ENCODE measurements at regions not wholly inside any gene's neighbourhood (a gene's known extent, or its start where the extent isn't known, plus 50 kb on each side); places are given as distances from the start of the nearest gene placed in this dataset.
"Not testable (repeated sequence)": the region's sequence is repeated elsewhere in the genome, so short reads cannot be mapped to it uniquely, and the experiment has no call there.

DNA sequence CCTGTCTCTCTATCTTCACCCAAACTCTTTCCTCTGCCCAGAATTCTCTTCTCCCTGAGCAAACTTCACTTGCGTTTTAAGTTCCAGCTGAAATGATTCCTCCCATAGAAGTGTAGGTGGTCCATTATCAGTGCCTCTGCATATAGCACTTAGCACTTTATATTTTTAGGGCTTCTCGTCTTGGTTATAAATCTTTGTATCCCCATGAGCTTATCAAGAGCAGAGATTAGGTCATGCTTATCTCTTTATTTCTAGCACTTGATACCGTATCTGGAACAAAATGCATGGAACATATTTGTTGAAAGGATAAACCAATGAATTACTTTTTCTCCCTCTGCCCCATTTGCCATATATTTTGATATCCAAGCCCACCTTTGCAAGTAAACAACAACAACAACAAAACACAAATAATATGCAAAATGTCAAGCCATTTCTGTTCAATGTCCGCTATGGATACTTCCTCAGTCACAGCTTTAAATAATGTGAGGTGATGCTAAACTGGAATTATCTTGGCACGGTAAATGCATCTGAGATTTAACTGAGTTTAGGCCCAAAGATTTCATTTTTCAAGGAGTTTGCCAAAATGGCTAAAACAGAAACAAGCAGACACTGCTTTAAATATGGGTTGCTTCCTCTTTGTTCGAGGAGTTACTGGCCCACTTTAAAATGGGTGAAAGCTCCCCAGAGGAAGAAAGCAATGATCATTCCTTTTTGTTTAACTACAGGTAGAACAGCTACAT lies 106.2 kb upstream of the STMND1 start:
- H3K4me3 ChIP-seq (ENCODE audit: low read length): no peak overlapping the region
- H3K27ac ChIP-seq (ENCODE audit: low read length): no peak overlapping the region
- DNase-seq (ENCODE audit: low read depth, low spot score): no peak
- no peaks in the 10 kb centered on the region for H3K4me1 ChIP-seq (ENCODE audit: control insufficient read depth, insufficient read depth, low read length)
- H3K27me3 ChIP-seq (ENCODE audit: control insufficient read depth, insufficient read depth, low read length): no peaks in the 10 kb centered on the region
- no peaks in the 10 kb centered on the region for H3K9me3 ChIP-seq (ENCODE audit: control insufficient read depth, insufficient read depth, low read length)
- WGBS (ENCODE audit: insufficient coverage, insufficient read length): no CpG with 5 or more reads among the region's 6 CpGs
- no peaks in the 10 kb centered on the region for H3K36me3 ChIP-seq (ENCODE audit: control insufficient read depth, insufficient read depth, low read length)

DNA sequence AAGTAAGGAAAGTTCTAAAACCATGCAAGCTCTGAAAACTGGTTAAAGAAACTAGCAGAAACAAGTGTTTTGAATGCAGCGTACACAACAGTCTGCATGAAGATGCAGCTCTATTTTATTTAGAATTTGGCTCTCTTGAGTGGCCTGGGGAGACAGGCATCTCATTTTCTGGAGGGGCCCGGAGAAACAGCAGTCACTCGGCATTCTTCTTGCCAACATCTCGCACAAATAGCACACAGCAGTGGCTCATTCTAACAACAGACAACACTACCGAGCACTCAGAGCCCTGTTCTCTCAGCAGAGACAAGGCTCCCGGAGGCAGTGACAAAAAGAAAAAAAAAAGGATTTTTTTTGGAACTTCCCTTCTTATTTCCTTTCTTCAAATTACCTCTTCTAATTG lies 108.5 kb upstream of the STMND1 start:
- Histone ChIP-seq H3K4me1 (ENCODE audit: control insufficient read depth, insufficient read depth, low read length) (no peaks in the 10 kb centered on the region), H3K36me3 (ENCODE audit: control insufficient read depth, insufficient read depth, low read length) (no peaks in the 10 kb centered on the region), H3K9me3 (ENCODE audit: control insufficient read depth, insufficient read depth, low read length) (no peaks in the 10 kb centered on the region), H3K27me3 (ENCODE audit: control insufficient read depth, insufficient read depth, low read length) (no peaks in the 10 kb centered on the region), H3K27ac (ENCODE audit: low read length) (no peak overlapping the region), H3K4me3 (ENCODE audit: low read length) (no peak overlapping the region)
- WGBS (ENCODE audit: insufficient coverage, insufficient read length): no CpG with 5 or more reads among the region's 6 CpGs
- no peak for DNase-seq (ENCODE audit: low read depth, low spot score)

DNA sequence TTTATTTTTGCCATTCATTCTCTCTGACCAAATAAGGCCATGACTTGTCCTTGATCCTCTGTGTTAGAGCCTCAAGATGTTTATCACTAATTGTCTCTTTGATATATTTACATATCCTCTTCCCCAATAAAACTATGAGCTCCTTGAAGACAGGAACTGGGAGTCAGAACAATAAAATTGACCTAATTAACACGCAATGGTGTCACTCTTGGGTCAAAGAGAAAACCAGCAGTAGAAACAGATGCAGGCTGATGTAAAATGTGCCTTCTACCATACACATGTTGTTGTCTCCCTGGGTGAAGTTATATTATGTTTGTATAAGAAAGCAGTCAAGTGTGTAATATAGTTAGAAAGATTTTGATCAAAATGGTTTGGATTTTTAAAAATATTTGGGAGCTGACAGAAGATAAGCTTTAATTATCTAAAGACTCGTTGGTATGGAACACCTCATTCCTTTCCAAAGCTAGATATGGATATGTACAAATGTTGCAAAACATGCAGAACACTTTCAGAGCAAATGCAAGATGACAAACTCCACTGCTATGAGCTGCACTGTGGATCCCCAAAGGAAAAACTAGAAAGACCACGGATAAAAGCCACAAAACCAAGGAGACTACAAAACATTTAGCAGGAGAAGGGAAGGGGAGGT lies 109.7 kb upstream of the STMND1 start:
- no peaks in the 10 kb centered on the region for H3K27me3 ChIP-seq (ENCODE audit: control insufficient read depth, insufficient read depth, low read length)
- H3K9me3 ChIP-seq (ENCODE audit: control insufficient read depth, insufficient read depth, low read length): no peaks in the 10 kb centered on the region
- H3K36me3 ChIP-seq (ENCODE audit: control insufficient read depth, insufficient read depth, low read length): no peaks in the 10 kb centered on the region
- H3K27ac ChIP-seq (ENCODE audit: low read length): no peak overlapping the region
- DNase-seq (ENCODE audit: low read depth, low spot score): no peak
- no peaks in the 10 kb centered on the region for H3K4me1 ChIP-seq (ENCODE audit: control insufficient read depth, insufficient read depth, low read length)
- no CpG with 5 or more reads among the region's 3 CpGs for WGBS (ENCODE audit: insufficient coverage, insufficient read length)
- no peak overlapping the region for H3K4me3 ChIP-seq (ENCODE audit: low read length)

DNA sequence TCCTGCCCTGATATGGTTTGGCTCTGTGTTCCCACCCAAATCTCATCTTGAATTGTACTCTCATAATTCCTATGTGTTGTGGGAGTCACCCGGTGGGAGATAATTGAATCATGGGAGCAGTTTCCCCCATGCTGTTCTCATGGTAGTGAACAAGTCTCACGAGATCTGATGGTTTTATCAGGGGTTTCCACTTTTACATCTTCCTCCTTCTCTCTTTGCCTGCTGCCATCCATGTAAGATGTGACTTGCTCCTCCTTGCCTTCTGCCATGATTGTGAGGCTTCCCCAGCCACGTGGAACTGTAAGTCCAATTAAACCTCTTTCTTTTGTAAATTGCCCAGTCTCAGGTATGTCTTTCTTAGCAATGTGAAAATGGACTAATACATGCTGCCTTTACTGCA lies 111.9 kb upstream of the STMND1 start:
- H3K27me3 ChIP-seq (ENCODE audit: control insufficient read depth, insufficient read depth, low read length); H3K9me3 ChIP-seq (ENCODE audit: control insufficient read depth, insufficient read depth, low read length); DNase-seq (ENCODE audit: low read depth, low spot score); H3K27ac ChIP-seq (ENCODE audit: low read length); H3K36me3 ChIP-seq (ENCODE audit: control insufficient read depth, insufficient read depth, low read length); H3K4me3 ChIP-seq (ENCODE audit: low read length); H3K4me1 ChIP-seq (ENCODE audit: control insufficient read depth, insufficient read depth, low read length): not testable (repeated sequence)
- WGBS (ENCODE audit: insufficient coverage, insufficient read length): no CpG with 5 or more reads among the region's 3 CpGs

DNA sequence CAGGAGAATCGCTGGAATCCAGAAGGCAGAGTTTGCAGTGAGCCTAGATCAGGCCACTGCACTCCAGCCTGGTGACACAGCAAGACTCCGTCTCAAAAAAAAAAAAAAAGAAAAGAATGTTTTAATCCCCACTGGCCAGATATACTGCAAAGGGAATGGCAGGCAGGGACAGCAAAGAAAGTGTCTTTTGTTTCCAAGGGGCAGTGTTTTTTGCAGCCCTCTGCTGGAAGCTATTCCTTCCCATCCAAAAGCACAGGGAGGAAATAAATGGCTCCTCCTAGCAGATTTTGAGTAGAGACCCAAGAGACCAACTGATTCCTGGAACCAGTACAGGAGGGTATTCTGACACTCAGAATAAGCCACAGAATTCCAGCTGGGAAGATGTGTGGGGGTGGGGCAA lies 112.5 kb upstream of the STMND1 start:
- no CpG with 5 or more reads among the region's 2 CpGs for WGBS (ENCODE audit: insufficient coverage, insufficient read length)
- no peaks in the 10 kb centered on the region for H3K4me1 ChIP-seq (ENCODE audit: control insufficient read depth, insufficient read depth, low read length)
- H3K27me3 ChIP-seq (ENCODE audit: control insufficient read depth, insufficient read depth, low read length): no peaks in the 10 kb centered on the region
- no peaks in the 10 kb centered on the region for H3K9me3 ChIP-seq (ENCODE audit: control insufficient read depth, insufficient read depth, low read length)
- H3K27ac ChIP-seq (ENCODE audit: low read length): no peak overlapping the region
- H3K36me3 ChIP-seq (ENCODE audit: control insufficient read depth, insufficient read depth, low read length): no peaks in the 10 kb centered on the region
- DNase-seq (ENCODE audit: low read depth, low spot score): no peak
- no peak overlapping the region for H3K4me3 ChIP-seq (ENCODE audit: low read length)

DNA sequence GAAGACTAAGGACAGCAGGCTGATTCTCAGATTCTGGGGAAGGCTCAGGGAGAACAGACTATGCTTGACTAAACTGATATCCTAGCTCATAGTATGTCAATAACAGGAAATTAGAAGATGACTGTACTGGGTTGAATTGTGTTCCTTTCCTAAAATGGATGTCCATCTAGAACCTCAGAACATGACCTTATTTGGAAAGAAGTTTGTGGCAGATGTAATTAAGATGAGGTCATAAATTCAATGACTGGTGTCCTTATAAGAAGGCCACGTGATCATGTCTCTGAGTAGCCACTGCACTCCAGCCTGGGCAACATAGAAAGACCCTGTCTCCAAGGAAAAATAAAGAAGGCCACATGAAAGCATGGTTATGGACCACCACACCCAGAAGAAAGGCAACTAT lies 113.9 kb upstream of the STMND1 start:
- no peaks in the 10 kb centered on the region for H3K4me1 ChIP-seq (ENCODE audit: control insufficient read depth, insufficient read depth, low read length)
- no CpG with 5 or more reads among the region's 1 CpG for WGBS (ENCODE audit: insufficient coverage, insufficient read length)
- H3K9me3 ChIP-seq (ENCODE audit: control insufficient read depth, insufficient read depth, low read length): no peaks in the 10 kb centered on the region
- DNase-seq (ENCODE audit: low read depth, low spot score): no peak
- no peaks in the 10 kb centered on the region for H3K36me3 ChIP-seq (ENCODE audit: control insufficient read depth, insufficient read depth, low read length)
- no peak overlapping the region for H3K4me3 ChIP-seq (ENCODE audit: low read length)
- no peak overlapping the region for H3K27ac ChIP-seq (ENCODE audit: low read length)
- H3K27me3 ChIP-seq (ENCODE audit: control insufficient read depth, insufficient read depth, low read length): no peaks in the 10 kb centered on the region

DNA sequence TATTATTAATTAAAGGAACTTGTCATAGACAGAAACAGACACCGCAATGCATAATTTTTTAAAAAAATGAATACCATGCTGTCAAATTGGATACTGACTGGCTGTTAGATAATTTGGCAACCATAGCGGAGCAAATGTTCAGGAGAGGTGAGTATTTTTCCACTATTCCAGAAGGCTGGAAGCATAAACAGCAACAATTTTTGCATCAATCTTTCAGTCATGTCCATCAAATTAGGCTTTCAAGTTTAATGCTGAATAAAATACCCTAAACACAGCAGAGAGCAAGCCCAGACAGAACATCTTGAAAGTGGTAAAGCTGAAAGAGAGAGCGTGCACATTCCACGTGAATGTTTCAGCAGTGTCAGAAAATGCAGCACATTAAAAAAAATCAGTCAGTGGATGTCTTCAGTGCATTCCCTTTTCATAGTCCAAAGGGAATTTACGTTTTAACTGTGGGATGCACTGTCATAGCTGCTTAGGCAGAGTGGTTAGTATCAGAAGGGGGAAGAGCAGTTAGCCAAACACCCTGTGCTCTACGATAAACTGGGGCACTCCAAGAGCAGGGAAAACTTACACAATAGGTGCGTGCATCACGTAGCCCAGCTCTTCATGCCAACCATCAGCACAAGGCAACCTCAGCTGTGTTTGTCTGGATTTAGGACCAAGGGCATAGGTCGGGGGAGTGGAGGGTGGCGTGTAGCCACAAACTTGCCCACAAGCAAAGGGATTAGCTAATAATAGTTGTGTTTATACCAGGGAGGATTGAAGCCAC lies 116.2 kb upstream of the STMND1 start:
- Histone ChIP-seq H3K4me3 (ENCODE audit: low read length) (no peak overlapping the region), H3K9me3 (ENCODE audit: control insufficient read depth, insufficient read depth, low read length) (no peaks in the 10 kb centered on the region), H3K27me3 (ENCODE audit: control insufficient read depth, insufficient read depth, low read length) (no peaks in the 10 kb centered on the region), H3K36me3 (ENCODE audit: control insufficient read depth, insufficient read depth, low read length) (no peaks in the 10 kb centered on the region), H3K4me1 (ENCODE audit: control insufficient read depth, insufficient read depth, low read length) (no peaks in the 10 kb centered on the region), H3K27ac (ENCODE audit: low read length) (no peak overlapping the region)
- DNase-seq (ENCODE audit: low read depth, low spot score): no peak
- WGBS (ENCODE audit: insufficient coverage, insufficient read length): no CpG with 5 or more reads among the region's 10 CpGs

DNA sequence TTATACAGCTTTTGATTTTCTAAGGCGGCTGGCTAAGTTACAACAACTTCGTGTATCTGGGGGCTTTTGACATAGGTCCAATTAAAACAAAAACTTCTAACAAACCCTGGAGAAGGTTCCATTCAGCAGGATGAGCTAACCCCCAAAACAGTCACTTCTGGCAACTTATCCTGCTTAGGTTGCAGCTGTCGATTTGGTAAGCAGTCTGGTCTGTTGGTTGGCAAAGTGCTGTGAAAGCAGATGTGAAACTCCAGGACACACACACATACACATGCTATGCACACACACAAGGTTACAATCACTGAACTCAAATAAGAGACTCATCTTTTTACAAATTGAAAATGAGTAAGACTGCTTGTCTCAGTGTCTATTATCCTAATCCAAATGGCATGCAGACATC lies 119.0 kb upstream of the STMND1 start:
- no peak overlapping the region for H3K27ac ChIP-seq (ENCODE audit: low read length)
- H3K9me3 ChIP-seq (ENCODE audit: control insufficient read depth, insufficient read depth, low read length): no peaks in the 10 kb centered on the region
- H3K27me3 ChIP-seq (ENCODE audit: control insufficient read depth, insufficient read depth, low read length): no peaks in the 10 kb centered on the region
- no CpG with 5 or more reads among the region's 3 CpGs for WGBS (ENCODE audit: insufficient coverage, insufficient read length)
- H3K4me3 ChIP-seq (ENCODE audit: low read length): no peak overlapping the region
- no peaks in the 10 kb centered on the region for H3K4me1 ChIP-seq (ENCODE audit: control insufficient read depth, insufficient read depth, low read length)
- DNase-seq (ENCODE audit: low read depth, low spot score): no peak
- H3K36me3 ChIP-seq (ENCODE audit: control insufficient read depth, insufficient read depth, low read length): no peaks in the 10 kb centered on the region

DNA sequence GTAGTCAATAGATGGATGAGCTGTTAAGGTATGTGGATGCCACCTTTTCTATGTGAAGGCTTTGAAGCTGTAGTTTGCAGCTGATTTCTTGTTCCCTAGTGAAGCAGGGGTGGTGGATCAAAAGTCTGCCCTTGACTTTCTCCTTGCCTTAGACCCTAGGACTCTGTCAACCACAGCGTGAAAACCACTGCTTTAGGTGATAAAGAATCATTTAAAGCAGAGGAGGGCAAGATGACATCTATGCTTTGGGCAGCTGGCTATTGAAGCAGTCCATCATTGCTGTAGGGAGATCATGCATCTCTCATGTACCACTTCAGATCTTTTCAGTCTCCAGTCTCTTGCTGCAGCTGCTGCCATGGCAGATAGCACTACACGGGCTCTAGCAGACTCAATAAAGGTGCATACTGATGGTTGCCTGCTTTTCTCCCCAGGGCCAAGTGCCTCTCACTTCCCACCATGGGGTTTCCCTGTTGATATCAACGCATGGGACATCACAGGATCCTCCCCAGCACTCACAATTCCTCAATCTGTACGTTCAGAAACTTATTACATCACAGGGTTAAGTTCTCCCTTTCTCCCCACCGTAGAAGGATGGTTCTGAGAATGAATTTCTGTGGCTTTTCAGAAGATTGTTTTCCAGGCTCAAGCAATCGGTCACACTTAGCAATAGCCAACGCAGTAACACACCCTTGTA lies 122.0 kb upstream of the STMND1 start:
- no CpG with 5 or more reads among the region's 7 CpGs for WGBS (ENCODE audit: insufficient coverage, insufficient read length)
- Histone ChIP-seq H3K27ac (ENCODE audit: low read length) (no peak overlapping the region), H3K4me1 (ENCODE audit: control insufficient read depth, insufficient read depth, low read length) (no peaks in the 10 kb centered on the region), H3K27me3 (ENCODE audit: control insufficient read depth, insufficient read depth, low read length) (no peaks in the 10 kb centered on the region), H3K9me3 (ENCODE audit: control insufficient read depth, insufficient read depth, low read length) (no peaks in the 10 kb centered on the region), H3K36me3 (ENCODE audit: control insufficient read depth, insufficient read depth, low read length) (no peaks in the 10 kb centered on the region), H3K4me3 (ENCODE audit: low read length) (no peak overlapping the region)
- DNase-seq (ENCODE audit: low read depth, low spot score): no peak

DNA sequence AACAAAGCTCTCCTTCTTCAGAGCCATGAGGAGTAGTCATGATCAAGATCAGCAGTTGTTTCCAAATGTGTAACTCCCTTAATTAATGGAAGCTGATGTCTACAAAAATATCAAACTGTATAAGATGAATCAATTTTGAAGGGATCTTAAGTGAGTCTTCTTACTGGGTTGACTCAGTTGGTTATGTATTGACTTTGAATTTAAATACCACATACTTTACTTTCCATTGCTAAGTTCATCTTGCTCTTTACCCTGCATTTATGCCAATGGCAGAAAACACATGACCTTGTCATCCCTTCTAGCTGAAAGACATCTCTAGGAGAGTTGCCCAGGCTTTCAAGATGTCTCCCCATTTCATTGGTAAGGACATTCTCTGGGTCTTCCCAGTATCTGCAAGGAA lies 123.2 kb upstream of the STMND1 start:
- Histone ChIP-seq H3K9me3 (ENCODE audit: control insufficient read depth, insufficient read depth, low read length) (no peaks in the 10 kb centered on the region), H3K27ac (ENCODE audit: low read length) (no peak overlapping the region), H3K4me1 (ENCODE audit: control insufficient read depth, insufficient read depth, low read length) (no peaks in the 10 kb centered on the region), H3K36me3 (ENCODE audit: control insufficient read depth, insufficient read depth, low read length) (no peaks in the 10 kb centered on the region), H3K4me3 (ENCODE audit: low read length) (no peak overlapping the region), H3K27me3 (ENCODE audit: control insufficient read depth, insufficient read depth, low read length) (no peaks in the 10 kb centered on the region)
- no peak for DNase-seq (ENCODE audit: low read depth, low spot score)
